Adrenal gland (tissue), 9 donors: ENCODE measurements at regions not wholly inside any gene's neighbourhood (a gene's known extent, or its start where the extent isn't known, plus 50 kb on each side); places are given as distances from the start of the nearest gene placed in this dataset.

Source experiments
- DNase-seq, 7 donors: peaks; one replicate each; pipeline ENCODE4 v3.0.0-alpha.2; 2019 to 2020
- H3K27ac ChIP-seq, 5 donors: fragments of 200-600 bp; sonication (generic) in 4 of 5; 1 replicate in 3 of 5; 2 replicates in 2 of 5; pipeline versions ENCODE4 v1.5.1 to v1.8.0; 2016 to 2020; ENCODE audit warnings: mild to moderate bottlenecking in 1 of 5
- H3K27me3 ChIP-seq: fragments of 200-600 bp; 2 replicates; pipeline ENCODE4 v1.8.0; 2021
- H3K36me3 ChIP-seq, 2 donors: fragments of 200-600 bp; replicated peaks in 1 of 2; 1 replicate in 1 of 2; 2 replicates in 1 of 2; pipeline versions ENCODE4 v1.5.1 to v1.8.0; 2018 to 2022
- H3K4me1 ChIP-seq, 2 donors: fragments of 200-600 bp; replicated peaks in 1 of 2; 1 replicate in 1 of 2; 2 replicates in 1 of 2; pipeline versions ENCODE4 v1.5.1 to v1.8.0; 2018 to 2021
- H3K4me3 ChIP-seq, 4 donors: fragments of 200-600 bp; sonication (generic) in 3 of 4; one replicate each; pipeline ENCODE4 v1.5.1; 2016 to 2018
- H3K9me3 ChIP-seq, 3 donors: fragments of 200-600 bp; sonication (generic) in 1 of 3; replicated peaks in 1 of 3; 1 replicate in 2 of 3; 2 replicates in 1 of 3; pipeline versions ENCODE4 v1.5.1 to v1.8.0; 2016 to 2021
- POLR2A ChIP-seq, 2 donors: fragments of 450-650 bp; IDR thresholded peaks; one replicate each; pipeline ENCODE4 v1.6.1; 2017; ENCODE audit warnings: antibody characterized with exemption in 2 of 2, mild to moderate bottlenecking in 2 of 2, moderate library complexity in 1 of 2
- WGBS, 4 donors: extraction: QIAGEN DNeasy Blood & Tissue Kit in 2 of 4; methylation state at CpG; one replicate each; pipeline versions ENCODE4 v1.1.5 to v1.1.7; 2013 to 2017; 5-methylcytosine and 5-hydroxymethylcytosine counted together
- intact Hi-C, 2 donors: fragments of 100-400 bp; cut with DNase I; formaldehyde crosslinking; loops; one replicate each; pipeline versions ENCODE4 v1.14.1 to v1.15.0; 2022 to 2023
- TF ChIP-seq, protein P1 (sequence below), 6 experiments: fragments of 450-650 bp in 4 of 6; fragments of 200-600 bp in 2 of 6; sonication (generic) in 1 of 6; IDR thresholded peaks; 1 replicate in 5 of 6; 2 replicates in 1 of 6; pipeline versions ENCODE4 v1.5.1 to v1.8.0; 2016 to 2021; ENCODE audit warnings: antibody characterized with exemption in 6 of 6, mild to moderate bottlenecking in 2 of 6, moderate library complexity in 1 of 6
- donor health status: healthy with polysubstance abuse.
- donor health status: Bipolar disorder and iron deficiency.
- donor health status: DM: yes; HTN: yes; CAD: no.
- donor health status: DM: no; HTN: no; CAD: no.
- donor health status: DM: no; HTN: no; CAD: no.

DNA sequence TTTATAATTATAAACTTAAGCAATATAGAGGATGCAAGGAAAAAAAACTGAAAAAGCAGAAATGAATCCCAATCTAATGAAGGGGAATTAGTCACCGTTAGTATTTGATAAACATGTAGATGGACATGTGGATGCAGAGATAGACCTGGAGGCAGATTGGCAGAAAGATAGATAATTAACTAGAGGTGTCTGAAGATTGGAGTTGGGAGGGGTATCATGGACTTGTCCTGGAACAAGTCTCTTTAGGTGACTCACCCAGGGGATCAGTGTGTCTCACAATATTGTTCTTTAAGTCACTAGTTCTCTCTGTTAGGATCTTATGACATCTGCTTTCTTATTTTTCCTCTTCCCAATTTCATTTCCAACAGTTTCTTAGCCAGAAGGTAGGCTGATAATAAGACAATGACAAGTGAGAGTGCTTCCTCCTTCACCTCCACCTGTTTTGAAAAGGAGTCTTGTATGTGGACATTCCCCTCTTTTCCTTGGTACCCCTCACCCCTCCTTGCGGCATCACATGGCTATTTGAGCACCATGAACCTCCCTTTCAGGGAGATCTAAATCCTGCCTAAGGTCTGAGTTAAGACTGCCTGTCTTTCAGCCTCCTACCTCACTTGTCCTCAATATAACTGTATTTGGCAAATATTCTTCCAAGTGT, 987.7 kb downstream of the TSN start:
- TF ChIP-seq POLR2A (IDR thresholded peaks at IDR 0.05): no peak
- TF ChIP-seq, protein P1, sequence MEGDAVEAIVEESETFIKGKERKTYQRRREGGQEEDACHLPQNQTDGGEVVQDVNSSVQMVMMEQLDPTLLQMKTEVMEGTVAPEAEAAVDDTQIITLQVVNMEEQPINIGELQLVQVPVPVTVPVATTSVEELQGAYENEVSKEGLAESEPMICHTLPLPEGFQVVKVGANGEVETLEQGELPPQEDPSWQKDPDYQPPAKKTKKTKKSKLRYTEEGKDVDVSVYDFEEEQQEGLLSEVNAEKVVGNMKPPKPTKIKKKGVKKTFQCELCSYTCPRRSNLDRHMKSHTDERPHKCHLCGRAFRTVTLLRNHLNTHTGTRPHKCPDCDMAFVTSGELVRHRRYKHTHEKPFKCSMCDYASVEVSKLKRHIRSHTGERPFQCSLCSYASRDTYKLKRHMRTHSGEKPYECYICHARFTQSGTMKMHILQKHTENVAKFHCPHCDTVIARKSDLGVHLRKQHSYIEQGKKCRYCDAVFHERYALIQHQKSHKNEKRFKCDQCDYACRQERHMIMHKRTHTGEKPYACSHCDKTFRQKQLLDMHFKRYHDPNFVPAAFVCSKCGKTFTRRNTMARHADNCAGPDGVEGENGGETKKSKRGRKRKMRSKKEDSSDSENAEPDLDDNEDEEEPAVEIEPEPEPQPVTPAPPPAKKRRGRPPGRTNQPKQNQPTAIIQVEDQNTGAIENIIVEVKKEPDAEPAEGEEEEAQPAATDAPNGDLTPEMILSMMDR (IDR thresholded peaks at IDR 0.05): no peak
- no peak for DNase-seq
- H3K27me3 ChIP-seq: no peaks in the 10 kb centered on the region
- intact Hi-C loops: no loop called here
- no peak overlapping the region for H3K4me3 ChIP-seq
- no peak overlapping the region for H3K27ac ChIP-seq
- H3K36me3 ChIP-seq: no peaks in the 10 kb centered on the region
- H3K9me3 ChIP-seq: no peaks in the 10 kb centered on the region
- WGBS, 4 donors: 77 to 91% (median 88%) methylated on average over 2 of the region's 2 CpGs
- H3K4me1 ChIP-seq: no peaks in the 10 kb centered on the region

- TF ChIP-seq, protein P1 (IDR thresholded peaks at IDR 0.05): no peak
- no peak for TF ChIP-seq POLR2A (IDR thresholded peaks at IDR 0.05)
- no peaks in the 10 kb centered on the region for H3K4me1 ChIP-seq
- 86 to 93% (median 89%) methylated on average over 4 of the region's 4 CpGs for WGBS, 4 donors
- H3K36me3 ChIP-seq: no peaks in the 10 kb centered on the region
- no peak overlapping the region for H3K4me3 ChIP-seq
- no peaks in the 10 kb centered on the region for H3K9me3 ChIP-seq
- H3K27me3 ChIP-seq: no peaks in the 10 kb centered on the region
- no peak for DNase-seq
- intact Hi-C loops: no loop called here
- no peak overlapping the region for H3K27ac ChIP-seq
These were observed 990.2 kb downstream of the TSN start for GRCh38 chr2:122745603-122746002.

- Histone ChIP-seq H3K36me3 (no peaks in the 10 kb centered on the region), H3K27me3 (no peaks in the 10 kb centered on the region), H3K27ac (no peak overlapping the region), H3K4me1 (no peaks in the 10 kb centered on the region), H3K9me3 (no peaks in the 10 kb centered on the region), H3K4me3 (no peak overlapping the region)
- WGBS, 4 donors: 80 to 89% (median 87%) methylated on average over 2 of the region's 2 CpGs
- intact Hi-C loops: no loop called here
- TF ChIP-seq POLR2A (IDR thresholded peaks at IDR 0.05): no peak
- TF ChIP-seq, protein P1 (IDR thresholded peaks at IDR 0.05): no peak
- DNase-seq: no peak
These were observed 992.2 kb downstream of the TSN start for GRCh38 chr2:122747670-122748069.

DNA sequence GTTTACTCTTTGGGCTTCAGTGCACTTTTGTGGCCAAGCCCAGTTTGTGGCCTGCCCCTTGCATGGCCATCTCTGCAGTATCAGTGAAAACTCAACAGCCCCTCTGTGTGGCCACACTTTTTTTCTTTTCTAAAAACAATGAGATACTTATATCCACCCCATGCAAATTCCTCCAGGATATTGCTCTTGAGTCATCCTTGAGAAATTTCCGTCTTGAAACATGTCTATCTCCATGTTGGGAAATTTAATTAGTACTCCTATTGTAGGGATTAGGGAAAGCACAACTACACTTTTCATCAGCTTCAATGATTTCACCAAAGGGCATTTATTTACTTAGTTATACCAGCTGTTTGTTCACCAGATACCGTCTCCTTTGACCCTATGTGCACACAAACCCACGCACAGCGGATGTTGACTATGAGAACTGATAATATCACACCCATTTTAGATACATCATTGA, 993.1 kb downstream of the TSN start:
- WGBS, 4 donors: 78 to 81% (median 80%) methylated on average over 4 of the region's 4 CpGs
- no peak for DNase-seq
- intact Hi-C loops: no loop called here
- Histone ChIP-seq H3K36me3 (no peaks in the 10 kb centered on the region), H3K4me3 (no peak overlapping the region), H3K9me3 (no peaks in the 10 kb centered on the region), H3K27me3 (no peaks in the 10 kb centered on the region), H3K27ac (no peak overlapping the region), H3K4me1 (no peaks in the 10 kb centered on the region)
- TF ChIP-seq, protein P1 (IDR thresholded peaks at IDR 0.05): no peak
- TF ChIP-seq POLR2A (IDR thresholded peaks at IDR 0.05): no peak
